Immature natural killer cell (primary cell): ENCODE measurements at regions not wholly inside any gene's neighbourhood (a gene's known extent, or its start where the extent isn't known, plus 50 kb on each side); places are given as distances from the start of the nearest gene placed in this dataset.

ENCODE experiments used
- DNase-seq, 3 donors: peaks; one replicate each; pipeline ENCODE4 v3.0.0; 2022; ENCODE audit warnings: mixed read lengths in 1 of 3
- H3K27ac Mint-ChIP-seq, 6 donors: one replicate each; pipeline ENCODE4 v1.8.0; 2020; ENCODE audit warnings: mixed read lengths in 6 of 6, mild to moderate bottlenecking in 5 of 6, inconsistent platforms in 4 of 6, moderate library complexity in 3 of 6
- H3K27me3 Mint-ChIP-seq, 3 donors: one replicate each; pipeline ENCODE4 v1.8.0; 2020 to 2021; ENCODE audit warnings: low read depth in 3 of 3, mild to moderate bottlenecking in 3 of 3, mixed read lengths in 3 of 3, moderate library complexity in 3 of 3, inconsistent platforms in 1 of 3
- H3K36me3 Mint-ChIP-seq, 3 donors: one replicate each; pipeline ENCODE4 v1.8.0; 2020; ENCODE audit warnings: mixed read lengths in 3 of 3, inconsistent platforms in 2 of 3, mild to moderate bottlenecking in 2 of 3
- H3K4me1 Mint-ChIP-seq, 2 donors: one replicate each; pipeline ENCODE4 v1.8.0; 2020; ENCODE audit warnings: inconsistent platforms in 2 of 2, mild to moderate bottlenecking in 2 of 2, mixed read lengths in 2 of 2, moderate library complexity in 1 of 2
- H3K4me3 Mint-ChIP-seq, 5 donors: one replicate each; pipeline ENCODE4 v1.8.0; 2020; ENCODE audit warnings: mild to moderate bottlenecking in 5 of 5, mixed read lengths in 5 of 5, inconsistent platforms in 3 of 5, moderate library complexity in 3 of 5
- H3K9me3 Mint-ChIP-seq, 6 donors: one replicate each; pipeline ENCODE4 v1.8.0; 2020; ENCODE audit warnings: mild to moderate bottlenecking in 6 of 6, mixed read lengths in 6 of 6, inconsistent platforms in 4 of 6, moderate library complexity in 3 of 6

- DNase-seq, result no peak
- Mint-ChIP-seq H3K27me3 (peaks cover 0 to 1% (median 0%) of the 10 kb centered on the region in 3 donors), H3K4me3 (no peak overlapping the region), H3K27ac (no peak overlapping the region), H3K36me3 (peaks cover 0 to 5% (median 0%) of the 10 kb centered on the region in 3 donors), H3K4me1 (no peaks in the 10 kb centered on the region), H3K9me3 (peaks cover 0 to 29% (median 2%) of the 10 kb centered on the region in 6 donors)
These were observed 957.1 kb downstream of the PCDH18 start for GRCh38 chr4:136575146-136575545.

DNA sequence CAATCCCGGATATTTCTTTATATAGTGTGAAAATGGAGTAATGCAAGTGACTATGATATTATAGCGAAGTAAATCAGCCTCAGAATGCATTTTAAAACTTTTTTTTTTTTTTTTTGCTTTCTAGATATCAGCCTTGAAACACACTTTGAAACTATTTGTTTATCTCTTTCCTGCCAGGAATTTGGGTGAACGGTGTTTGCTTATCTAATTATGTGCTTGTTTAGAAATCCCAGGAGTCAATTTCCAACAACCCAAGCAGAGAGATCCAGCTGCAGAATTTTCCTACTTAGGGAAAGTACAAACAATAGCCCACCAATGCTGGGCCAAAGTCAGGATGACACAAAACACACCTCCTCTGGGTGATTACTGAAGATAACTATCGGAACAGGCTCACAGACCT, 958.8 kb downstream of the PCDH18 start:
- H3K27me3 Mint-ChIP-seq, result peaks cover 0 to 1% (median 0%) of the 10 kb centered on the region in 3 donors
- no peak overlapping the region for H3K27ac Mint-ChIP-seq
- no peak overlapping the region for H3K4me3 Mint-ChIP-seq
- peaks cover 0 to 24% (median 2%) of the 10 kb centered on the region in 6 donors for H3K9me3 Mint-ChIP-seq
- H3K36me3 Mint-ChIP-seq, result peaks cover 0 to 5% (median 0%) of the 10 kb centered on the region in 3 donors
- DNase-seq, result no peak
- no peaks in the 10 kb centered on the region for H3K4me1 Mint-ChIP-seq

DNA sequence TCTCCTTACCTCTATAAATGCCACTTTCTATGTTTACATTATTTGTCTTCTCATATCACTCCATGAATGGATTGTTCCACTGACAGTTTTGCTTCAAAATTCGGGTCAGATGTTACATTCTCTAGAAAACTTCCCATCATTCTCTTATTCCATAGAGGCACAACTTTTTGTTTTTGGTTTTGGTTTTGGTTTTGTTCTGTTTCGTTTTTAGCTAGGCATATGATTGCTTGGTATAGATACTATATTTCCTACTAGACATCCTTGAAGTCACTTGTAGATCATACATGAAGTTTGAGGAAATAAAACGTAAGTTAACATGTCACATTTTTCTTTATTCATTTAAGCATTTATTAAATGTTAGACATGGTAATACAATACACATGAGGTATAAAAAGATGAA, 961.0 kb downstream of the PCDH18 start:
- peak in 1 of 3 donors; percentile 9 for DNase-seq
- peak overlapping the region in 2 of 6 donors; percentile 56 to 72 for H3K27ac Mint-ChIP-seq
- H3K4me3 Mint-ChIP-seq, result peak overlapping the region in 3 of 5 donors; percentile 2 to 86 (median 58)
- no peaks in the 10 kb centered on the region for H3K27me3 Mint-ChIP-seq
- H3K9me3 Mint-ChIP-seq, result peaks cover 0 to 20% (median 4%) of the 10 kb centered on the region in 6 donors
- H3K4me1 Mint-ChIP-seq, result no peaks in the 10 kb centered on the region
- peaks cover 0 to 5% (median 0%) of the 10 kb centered on the region in 3 donors for H3K36me3 Mint-ChIP-seq

DNA sequence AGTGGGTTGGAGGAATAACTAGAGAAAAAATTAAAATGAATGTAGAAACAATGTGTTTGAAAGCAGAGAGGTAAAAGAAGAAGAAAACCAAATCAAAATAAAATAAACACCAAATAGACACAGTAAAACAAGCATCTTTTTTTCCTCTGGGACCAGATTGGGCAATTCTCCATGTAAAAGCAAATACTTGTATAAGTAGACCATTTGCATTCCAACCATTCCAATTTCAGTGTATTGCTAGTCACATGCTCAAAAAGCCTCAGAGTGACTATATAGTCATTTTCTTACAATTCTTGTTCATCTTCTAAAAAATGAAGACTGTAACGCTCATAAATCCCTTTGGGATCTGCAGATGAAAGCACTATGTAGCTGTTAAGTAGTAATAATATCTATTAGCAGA, 969.5 kb downstream of the PCDH18 start:
- H3K27me3 Mint-ChIP-seq, result no peaks in the 10 kb centered on the region
- H3K9me3 Mint-ChIP-seq, result peaks cover 0 to 16% (median 7%) of the 10 kb centered on the region in 6 donors
- H3K4me1 Mint-ChIP-seq, result no peaks in the 10 kb centered on the region
- H3K36me3 Mint-ChIP-seq, result no peaks in the 10 kb centered on the region
- no peak overlapping the region for H3K4me3 Mint-ChIP-seq
- no peak for DNase-seq
- H3K27ac Mint-ChIP-seq, result no peak overlapping the region

DNA sequence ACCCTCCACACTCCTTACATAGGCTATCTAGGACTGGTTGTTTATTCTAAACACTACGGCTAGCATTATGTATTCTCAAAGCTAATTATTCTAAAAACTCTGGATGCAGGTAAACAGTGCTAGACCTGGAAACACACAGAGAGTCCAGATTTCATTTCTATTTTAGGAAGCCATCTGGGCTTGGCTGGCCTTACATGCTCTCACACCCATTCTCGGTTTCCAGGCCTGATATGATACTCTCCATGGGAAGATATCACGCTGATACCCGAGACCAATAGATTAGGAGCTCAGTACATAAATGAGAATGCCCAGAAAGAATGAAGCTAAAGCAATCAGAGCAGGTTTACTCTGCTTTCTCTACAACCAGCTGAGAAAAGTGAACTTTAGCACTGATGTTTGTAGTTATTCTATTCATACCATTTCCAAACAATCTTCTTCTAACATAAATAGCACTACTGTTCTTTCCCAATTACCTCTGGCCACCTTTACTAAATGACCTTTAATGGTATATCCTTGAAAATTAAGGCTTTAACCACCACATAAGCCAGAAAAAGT, 973.3 kb downstream of the PCDH18 start:
- Mint-ChIP-seq H3K27ac (no peak overlapping the region), H3K27me3 (peaks cover 0 to 2% (median 0%) of the 10 kb centered on the region in 3 donors), H3K4me1 (no peaks in the 10 kb centered on the region), H3K9me3 (peaks cover 0 to 16% (median 3%) of the 10 kb centered on the region in 6 donors), H3K36me3 (no peaks in the 10 kb centered on the region), H3K4me3 (no peak overlapping the region)
- DNase-seq, result no peak

GRCh38 chr4:136557396-136557795, 974.9 kb downstream of the PCDH18 start:
- DNase-seq, result no peak
- no peaks in the 10 kb centered on the region for H3K4me1 Mint-ChIP-seq
- H3K27ac Mint-ChIP-seq, result no peak overlapping the region
- no peaks in the 10 kb centered on the region for H3K36me3 Mint-ChIP-seq
- H3K4me3 Mint-ChIP-seq, result no peak overlapping the region
- peaks cover 0 to 2% (median 0%) of the 10 kb centered on the region in 3 donors for H3K27me3 Mint-ChIP-seq
- H3K9me3 Mint-ChIP-seq, result peaks cover 0 to 19% (median 3%) of the 10 kb centered on the region in 6 donors

GRCh38 chr4:136554033-136554432, 978.3 kb downstream of the PCDH18 start:
- Mint-ChIP-seq H3K9me3 (peaks cover 0 to 28% (median 5%) of the 10 kb centered on the region in 6 donors), H3K4me3 (no peak overlapping the region), H3K27ac (no peak overlapping the region), H3K36me3 (no peaks in the 10 kb centered on the region), H3K27me3 (peaks cover 0 to 3% (median 2%) of the 10 kb centered on the region in 3 donors), H3K4me1 (no peaks in the 10 kb centered on the region)
- no peak for DNase-seq

DNA sequence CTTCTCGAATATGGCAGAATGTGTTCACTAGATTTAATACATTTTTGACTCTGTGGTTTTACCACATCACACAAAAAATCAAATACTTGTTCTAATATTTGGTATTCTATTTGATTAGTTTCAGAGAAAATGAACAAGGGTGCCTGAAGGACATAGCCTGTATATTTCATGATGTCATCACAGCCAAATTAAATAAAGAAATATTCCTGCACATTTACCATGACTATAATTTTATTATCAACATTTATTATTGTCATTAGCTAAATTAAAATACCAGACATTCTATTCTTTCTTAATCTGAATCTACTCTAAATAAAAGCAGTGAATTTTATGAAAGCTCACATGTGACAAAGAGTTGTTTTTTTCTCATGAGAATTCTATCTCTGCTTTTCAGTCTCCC, 980.5 kb downstream of the PCDH18 start:
- Mint-ChIP-seq H3K27ac (no peak overlapping the region), H3K4me3 (no peak overlapping the region), H3K4me1 (no peaks in the 10 kb centered on the region)

GRCh38 chr4:136540747-136541146, 991.5 kb downstream of the PCDH18 start:
- Mint-ChIP-seq H3K9me3 (peaks cover 0 to 11% (median 5%) of the 10 kb centered on the region in 6 donors), H3K36me3 (no peaks in the 10 kb centered on the region), H3K27me3 (peaks cover 0 to 2% (median 0%) of the 10 kb centered on the region in 3 donors), H3K4me3 (no peak overlapping the region), H3K27ac (no peak overlapping the region), H3K4me1 (no peaks in the 10 kb centered on the region)
- DNase-seq, result no peak

More for the DNA sequence above, 980.5 kb downstream of the PCDH18 start:
- Mint-ChIP-seq H3K27me3 (peaks cover 0 to 5% (median 2%) of the 10 kb centered on the region in 3 donors), H3K36me3 (no peaks in the 10 kb centered on the region), H3K9me3 (peaks cover 0 to 20% (median 2%) of the 10 kb centered on the region in 6 donors)
- no peak for DNase-seq

GRCh38 chr4:136528131-136528530, 1004.2 kb downstream of the PCDH18 start:
- peaks cover 0 to 8% (median 0%) of the 10 kb centered on the region in 6 donors for H3K9me3 Mint-ChIP-seq
- no peak for DNase-seq
- H3K27ac Mint-ChIP-seq, result no peak overlapping the region
- H3K4me1 Mint-ChIP-seq, result no peaks in the 10 kb centered on the region
- no peaks in the 10 kb centered on the region for H3K36me3 Mint-ChIP-seq
- no peak overlapping the region for H3K4me3 Mint-ChIP-seq
- peaks cover 0 to 5% (median 0%) of the 10 kb centered on the region in 3 donors for H3K27me3 Mint-ChIP-seq

DNA sequence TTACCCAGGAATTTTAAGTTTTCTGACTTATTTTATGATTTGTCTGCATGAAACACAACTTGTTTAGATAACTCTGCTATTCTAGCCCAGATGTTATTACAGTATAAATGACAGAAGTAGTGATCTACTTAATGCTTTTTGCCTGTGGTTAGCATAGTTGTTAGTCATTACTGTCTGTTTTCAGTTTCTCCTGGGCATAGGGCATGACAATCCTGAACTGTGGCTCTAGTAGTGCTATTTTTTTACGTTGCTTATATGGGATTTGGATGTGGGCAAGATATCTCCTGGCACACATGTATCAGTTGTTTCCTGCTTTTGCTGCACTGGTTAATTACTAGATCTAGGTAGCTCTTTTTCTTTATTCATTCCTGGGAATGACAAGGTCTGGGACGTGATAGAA, 1005.8 kb downstream of the PCDH18 start:
- H3K36me3 Mint-ChIP-seq, result no peaks in the 10 kb centered on the region

GRCh38 chr4:136524039-136524438, 1008.3 kb downstream of the PCDH18 start:
- Mint-ChIP-seq H3K36me3 (peaks cover 0 to 4% (median 0%) of the 10 kb centered on the region in 3 donors), H3K27ac (no peak overlapping the region), H3K4me3 (no peak overlapping the region), H3K9me3 (peaks cover 0 to 11% (median 5%) of the 10 kb centered on the region in 6 donors), H3K4me1 (no peaks in the 10 kb centered on the region), H3K27me3 (peaks cover 0 to 3% (median 0%) of the 10 kb centered on the region in 3 donors)
- no peak for DNase-seq

More for the DNA sequence above, 1005.8 kb downstream of the PCDH18 start:
- H3K27ac Mint-ChIP-seq, result no peak overlapping the region
- peaks cover 0 to 3% (median 0%) of the 10 kb centered on the region in 3 donors for H3K27me3 Mint-ChIP-seq
- no peak for DNase-seq
- no peak overlapping the region for H3K4me3 Mint-ChIP-seq
- H3K9me3 Mint-ChIP-seq, result peaks cover 0 to 11% (median 0%) of the 10 kb centered on the region in 6 donors
- H3K4me1 Mint-ChIP-seq, result no peaks in the 10 kb centered on the region

DNA sequence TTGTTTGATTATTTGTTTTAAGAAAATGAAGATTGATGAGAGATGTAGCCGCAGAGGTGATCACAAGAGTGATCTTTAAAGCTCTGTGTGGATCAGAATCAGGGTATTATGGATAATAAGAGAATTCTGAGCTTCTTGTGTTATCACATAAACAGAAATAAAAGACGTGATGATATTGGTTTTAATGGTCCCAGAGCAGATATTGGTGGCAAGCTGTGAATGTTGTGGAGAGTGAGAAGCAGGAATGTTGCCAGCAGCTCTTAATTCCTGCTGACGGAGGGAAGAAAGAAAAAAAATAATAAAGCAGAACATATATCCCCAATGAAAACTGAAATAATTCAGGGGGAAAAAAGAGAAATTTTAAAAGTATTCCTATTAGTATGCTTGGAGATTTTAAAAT, 1015.9 kb downstream of the PCDH18 start:
- H3K4me3 Mint-ChIP-seq, result no peak overlapping the region

DNA sequence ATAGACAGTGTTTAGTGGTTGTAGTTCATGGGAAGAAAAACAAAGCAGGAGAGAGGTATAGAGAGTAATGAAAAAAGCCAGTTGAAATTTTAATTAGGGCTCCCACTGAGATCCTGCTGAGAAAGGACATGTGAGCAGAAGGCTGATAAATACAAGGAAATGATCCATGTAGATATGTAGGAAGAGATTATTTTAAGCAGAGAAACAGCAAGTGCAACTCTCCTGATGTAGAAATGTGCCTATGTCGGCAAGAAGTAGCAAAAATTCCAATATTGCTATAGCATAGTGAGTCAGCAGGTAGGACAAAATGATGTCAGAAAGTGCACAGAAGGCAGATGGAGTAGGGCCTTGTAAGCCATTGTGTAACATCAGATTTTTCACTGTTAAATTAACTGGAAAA, 1027.3 kb downstream of the PCDH18 start:
- H3K4me3 Mint-ChIP-seq, result no peak overlapping the region
- H3K9me3 Mint-ChIP-seq, result peaks cover 2 to 12% (median 7%) of the 10 kb centered on the region in 6 donors
- H3K4me1 Mint-ChIP-seq, result no peaks in the 10 kb centered on the region
- no peak for DNase-seq
- H3K36me3 Mint-ChIP-seq, result no peaks in the 10 kb centered on the region
- H3K27me3 Mint-ChIP-seq, result peaks cover 1 to 3% (median 3%) of the 10 kb centered on the region in 3 donors
- H3K27ac Mint-ChIP-seq, result no peak overlapping the region

More for the DNA sequence above, 1015.9 kb downstream of the PCDH18 start:
- DNase-seq, result no peak
- no peaks in the 10 kb centered on the region for H3K4me1 Mint-ChIP-seq
- H3K36me3 Mint-ChIP-seq, result peaks cover 0 to 4% (median 0%) of the 10 kb centered on the region in 3 donors
- peaks cover 0 to 14% (median 8%) of the 10 kb centered on the region in 6 donors for H3K9me3 Mint-ChIP-seq
- peaks cover 0 to 2% (median 0%) of the 10 kb centered on the region in 3 donors for H3K27me3 Mint-ChIP-seq
- H3K27ac Mint-ChIP-seq, result no peak overlapping the region
